ENCODE measurements at regions not wholly inside any gene's neighbourhood (a gene's known extent, or its start where the extent isn't known, plus 50 kb on each side); places are given as distances from the start of the nearest gene placed in this dataset.

GRCh38 chr14:71320107-71320733, 413.0 kb downstream of the PCNX1 start, which contains the start of gene SIPA1L1 (continued):
- TF ChIP-seq RERE (CRISPR knock-in tag; IDR thresholded peaks at IDR 0.05; ENCODE audit: borderline replicate concordance): no peak
- TF ChIP-seq MXI1 (IDR thresholded peaks at IDR 0.05; ENCODE audit: low read depth, low read length): peak; percentile 82
- TF ChIP-seq PHF20 (IDR thresholded peaks at IDR 0.05; ENCODE audit: partially characterized antibody): no peak
- TF ChIP-seq USF1 (CRISPR knock-in tag; IDR thresholded peaks at IDR 0.05): no peak
- TF ChIP-seq ZNF512 (tag; IDR thresholded peaks at IDR 0.05): no peak
- TF ChIP-seq ZBED1 (IDR thresholded peaks at IDR 0.05): no peak
- TF ChIP-seq ZBTB12 (CRISPR knock-in tag; IDR thresholded peaks at IDR 0.05): no peak
- no peak for TF ChIP-seq RNF2 (IDR thresholded peaks at IDR 0.05)
- no peak for TF ChIP-seq GABPB2 (CRISPR knock-in tag; conservative IDR thresholded peaks at IDR 0.05)
- TF ChIP-seq GABPA (tag; conservative IDR thresholded peaks at IDR 0.05; ENCODE audit: low read depth): no peak; the same call in 1 of the 2 replicates
- TF ChIP-seq PCBP2 (IDR thresholded peaks at IDR 0.05; ENCODE audit: low read depth, low read length, poor library complexity, severe bottlenecking): no peak
- no peak for TF ChIP-seq COPS2 (conservative IDR thresholded peaks at IDR 0.05)
- peak; percentile 67 for TF ChIP-seq ATF3 (IDR thresholded peaks at IDR 0.05)
- no peak for TF ChIP-seq ATF3 (CRISPR knock-in tag; conservative IDR thresholded peaks at IDR 0.05)
- no peak for TF ChIP-seq SFPQ (IDR thresholded peaks at IDR 0.05; ENCODE audit: low read depth, low read length)
- TF ChIP-seq EZH2 (IDR thresholded peaks at IDR 0.05; ENCODE audit: borderline replicate concordance, low read depth, low read length): no peak

All from K562 (cell line).